Smooth muscle cell (in vitro differentiated cells): ENCODE measurements at regions not wholly inside any gene's neighbourhood (a gene's known extent, or its start where the extent isn't known, plus 50 kb on each side); places are given as distances from the start of the nearest gene placed in this dataset.

ENCODE experiments used
- DNase-seq: peaks from one replicate; lab custom pipeline; 2025; ENCODE audit not compliant: unreplicated experiment; lab: John Stamatoyannopoulos, UW
- H2AFZ ChIP-seq: fragments of 200-600 bp; sonication (generic); 2 replicates; pipeline ENCODE4 v1.6.0; 2016; ENCODE audit warnings: antibody characterized with exemption, low read depth, mild to moderate bottlenecking
- H3F3A ChIP-seq: fragments of 200-600 bp; sonication (generic); 2 replicates; pipeline ENCODE4 v1.6.0; 2017; ENCODE audit warnings: antibody characterized with exemption, low read depth
- H3K27ac ChIP-seq: fragments of 200-600 bp; sonication (generic); 2 replicates; pipeline ENCODE4 v1.5.1; 2016; ENCODE audit warnings: low read depth, mild to moderate bottlenecking
- H3K27me3 ChIP-seq: fragments of 200-600 bp; sonication (generic); 2 replicates; pipeline ENCODE4 v1.6.1; 2016; ENCODE audit warnings: low read depth, mild to moderate bottlenecking
- H3K36me3 ChIP-seq: fragments of 200-600 bp; sonication (generic); 2 replicates; pipeline ENCODE4 v1.5.1; 2016; ENCODE audit warnings: low read depth
- H3K4me1 ChIP-seq: fragments of 200-600 bp; sonication (generic); 2 replicates; pipeline ENCODE4 v1.5.1; 2016; ENCODE audit warnings: low read depth
- H3K4me2 ChIP-seq: fragments of 200-600 bp; sonication (generic); 2 replicates; pipeline ENCODE4 v1.6.0; 2016; ENCODE audit warnings: mild to moderate bottlenecking
- H3K4me3 ChIP-seq: fragments of 200-600 bp; sonication (generic); 2 replicates; pipeline ENCODE4 v1.5.1; 2016; ENCODE audit warnings: mild to moderate bottlenecking
- H3K79me2 ChIP-seq: fragments of 200-600 bp; sonication (generic); 2 replicates; pipeline ENCODE4 v1.6.0; 2016; ENCODE audit warnings: low read depth, mild to moderate bottlenecking
- H3K9ac ChIP-seq: fragments of 200-600 bp; sonication (generic); 2 replicates; pipeline ENCODE4 v1.6.0; 2016; ENCODE audit warnings: low read depth
- H3K9me3 ChIP-seq: fragments of 200-600 bp; sonication (generic); replicated peaks from 2 replicates; pipeline ENCODE4 v1.5.1; 2016; ENCODE audit warnings: low read depth
- H4K20me1 ChIP-seq: fragments of 200-600 bp; sonication (generic); 2 replicates; pipeline ENCODE4 v1.6.0; 2016; ENCODE audit warnings: low read depth
- CTCF ChIP-seq: fragments of 200-600 bp; sonication (generic); IDR thresholded peaks from 2 replicates; pipeline ENCODE4 v1.5.1; 2017; ENCODE audit warnings: borderline replicate concordance, mild to moderate bottlenecking, antibody characterized with exemption; ENCODE audit not compliant: insufficient read depth, poor library complexity, severe bottlenecking
- whole genome bisulfite sequencing: methylation state at CpG from one replicate; pipeline ENCODE4 v1.1.7; 2016; ENCODE audit warnings: low lambda C conversion rate; 5-methylcytosine and 5-hydroxymethylcytosine counted together

GRCh38 chr4:78688366-78688765 is 87.8 kb upstream of the BMP2K start:
- Histone ChIP-seq H3K4me3 (no peak overlapping the region), H3K9ac (no peak overlapping the region), H4K20me1 (no peaks in the 10 kb centered on the region), H3K4me2 (no peak overlapping the region), H3K9me3 (no peaks in the 10 kb centered on the region), H3K79me2 (no peaks in the 10 kb centered on the region), H3F3A (peaks cover 4% of the 10 kb centered on the region), H3K36me3 (no peaks in the 10 kb centered on the region), H3K27me3 (no peaks in the 10 kb centered on the region), H2AFZ (no peak overlapping the region), H3K27ac (no peak overlapping the region), H3K4me1 (no peaks in the 10 kb centered on the region)
- no peak for TF ChIP-seq CTCF
- 88% methylated on average over 6 of the region's 6 CpGs for WGBS
- DNase-seq = no peak

GRCh38 chr4:78689261-78689660 is 86.9 kb upstream of the BMP2K start:
- no peak overlapping the region for H3K4me2 ChIP-seq
- H3K27ac ChIP-seq = no peak overlapping the region
- no peak overlapping the region for H3K4me3 ChIP-seq
- TF ChIP-seq CTCF = no peak
- H3K27me3 ChIP-seq = no peaks in the 10 kb centered on the region
- no peak overlapping the region for H3K9ac ChIP-seq
- H3K36me3 ChIP-seq = no peaks in the 10 kb centered on the region
- H3K79me2 ChIP-seq = no peaks in the 10 kb centered on the region
- H4K20me1 ChIP-seq = no peaks in the 10 kb centered on the region
- H3K4me1 ChIP-seq = no peaks in the 10 kb centered on the region
- no peak overlapping the region for H2AFZ ChIP-seq
- no peaks in the 10 kb centered on the region for H3K9me3 ChIP-seq
- WGBS = 95% methylated on average over 2 of the region's 2 CpGs
- H3F3A ChIP-seq = peaks cover 4% of the 10 kb centered on the region
- DNase-seq = no peak

- H3K27me3 ChIP-seq = no peaks in the 10 kb centered on the region
Measured at GRCh38 chr4:78689700-78690323, 86.3 kb upstream of the BMP2K start.

More at GRCh38 chr4:78689700-78690323, 86.3 kb upstream of the BMP2K start:
- H3K79me2 ChIP-seq = no peaks in the 10 kb centered on the region
- no peak overlapping the region for H3K27ac ChIP-seq
- H3K9ac ChIP-seq = no peak overlapping the region
- no peak for DNase-seq
- TF ChIP-seq CTCF = no peak
- H2AFZ ChIP-seq = no peak overlapping the region
- no peaks in the 10 kb centered on the region for H4K20me1 ChIP-seq
- 86% methylated on average over 11 of the region's 11 CpGs for WGBS
- no peak overlapping the region for H3K4me2 ChIP-seq
- peaks cover 4% of the 10 kb centered on the region for H3F3A ChIP-seq
- no peaks in the 10 kb centered on the region for H3K9me3 ChIP-seq
- no peaks in the 10 kb centered on the region for H3K36me3 ChIP-seq
- H3K4me1 ChIP-seq = no peaks in the 10 kb centered on the region
- no peak overlapping the region for H3K4me3 ChIP-seq
